Dedifferentiated amniotic fluid mesenchymal stem cell (primary cell): ENCODE measurements at regions not wholly inside any gene's neighbourhood (a gene's known extent, or its start where the extent isn't known, plus 50 kb on each side); places are given as distances from the start of the nearest gene placed in this dataset.

Experiments
- DNase-seq: peaks from one replicate; pipeline ENCODE4 v3.0.0-alpha.2; 2016; ENCODE audit errors: extremely low spot score

GRCh38 chr3:117941015-117941414 lies 1093.6 kb downstream of the IGSF11 start:
- DNase-seq: no peak

GRCh38 chr3:117941756-117942155 lies 1092.9 kb downstream of the IGSF11 start:
- no peak for DNase-seq

- no peak for DNase-seq
Measured at GRCh38 chr3:117954131-117954530, 1080.5 kb downstream of the IGSF11 start.

GRCh38 chr3:117955196-117955595 lies 1079.5 kb downstream of the IGSF11 start:
- DNase-seq: peak; percentile 41

- DNase-seq: no peak
Measured at GRCh38 chr3:117958027-117958426, 1076.6 kb downstream of the IGSF11 start.

- DNase-seq: peak; percentile 53
Measured at GRCh38 chr3:117962750-117963149, 1071.9 kb downstream of the IGSF11 start.

GRCh38 chr3:117963858-117964257 lies 1070.8 kb downstream of the IGSF11 start:
- DNase-seq: no peak

GRCh38 chr3:117964814-117965213 lies 1069.8 kb downstream of the IGSF11 start:
- DNase-seq: no peak

- no peak for DNase-seq
Measured at GRCh38 chr3:117977504-117978228, 1057.0 kb downstream of the IGSF11 start.

- no peak for DNase-seq
Measured at GRCh38 chr3:117979466-117979865, 1055.2 kb downstream of the IGSF11 start.

GRCh38 chr3:117987256-117987655 lies 1047.4 kb downstream of the IGSF11 start:
- DNase-seq: no peak

- DNase-seq: no peak
Measured at GRCh38 chr3:117989982-117990381, 1044.7 kb downstream of the IGSF11 start.

GRCh38 chr3:117990627-117991026 lies 1044.0 kb downstream of the IGSF11 start:
- DNase-seq: no peak

GRCh38 chr3:117995842-117996437 lies 1038.7 kb downstream of the IGSF11 start:
- no peak for DNase-seq

GRCh38 chr3:117997201-117998049 lies 1037.2 kb downstream of the IGSF11 start:
- peak; percentile 91 for DNase-seq

- DNase-seq: peak; percentile 56
Measured at GRCh38 chr3:117998071-117998470, 1036.6 kb downstream of the IGSF11 start.

- peak; percentile 62 for DNase-seq
Measured at GRCh38 chr3:118000219-118000618, 1034.4 kb downstream of the IGSF11 start.

- DNase-seq: no peak
Measured at GRCh38 chr3:118001380-118001779, 1033.3 kb downstream of the IGSF11 start.

- no peak for DNase-seq
Measured at GRCh38 chr3:118011910-118012309, 1022.7 kb downstream of the IGSF11 start.

- DNase-seq: no peak
Measured at GRCh38 chr3:118029049-118029448, 1005.6 kb downstream of the IGSF11 start.

- DNase-seq: no peak
Measured at GRCh38 chr3:118036215-118036614, 998.4 kb downstream of the IGSF11 start.

- no peak for DNase-seq
Measured at GRCh38 chr3:118055381-118055780, 979.3 kb downstream of the IGSF11 start.

GRCh38 chr3:118057086-118057485 lies 977.6 kb downstream of the IGSF11 start:
- DNase-seq: peak; percentile 18
